H1 (cell line): ENCODE measurements at regions not wholly inside any gene's neighbourhood (a gene's known extent, or its start where the extent isn't known, plus 50 kb on each side); places are given as distances from the start of the nearest gene placed in this dataset.

ENCODE experiments used
- CTCF ChIA-PET: fragments of 300-600 bp; sonication (Branson Sonifier 250); formaldehyde crosslinking; loops from one replicate; lab custom pipeline; 2021; ENCODE audit not compliant: partially characterized antibody; lab: Charles Lee
- POLR2A ChIA-PET: fragments of 300-600 bp; sonication (Branson Sonifier 250); formaldehyde crosslinking; loops from one replicate; lab custom pipeline; 2021; ENCODE audit warnings: inconsistent platforms; ENCODE audit not compliant: partially characterized antibody; lab: Charles Lee
- DNase-seq, 2 experiments: peaks; one replicate each; pipeline versions ENCODE4 v3.0.0 to v3.0.0-alpha.2; 2010 to 2022; ENCODE audit warnings: low spot score in 2 of 2, low read depth in 1 of 2, mixed read lengths in 1 of 2
- FAIRE-seq: peaks from 2 replicates; lab custom pipeline; 2011; peaks lifted over from hg19 to GRCh38; lab: Jason Lieb, UNC
- H2AFZ ChIP-seq: 2 replicates; pipeline ENCODE4 v1.8.1; 2012; ENCODE audit warnings: low read length, inconsistent platforms
- H2AK5ac ChIP-seq: 2 replicates; pipeline ENCODE4 v1.6.1; 2013; ENCODE audit warnings: low read depth, low read length
- H2BK120ac ChIP-seq: replicated peaks from 2 replicates; pipeline ENCODE3; 2013; ENCODE audit warnings: low read depth, low read length, inconsistent platforms
- H2BK12ac ChIP-seq: 2 replicates; pipeline ENCODE4 v1.6.1; 2013; ENCODE audit warnings: low read depth, low read length
- H2BK15ac ChIP-seq: 2 replicates; pipeline ENCODE4 v1.6.1; 2013; ENCODE audit warnings: low read length
- H2BK20ac ChIP-seq: 2 replicates; pipeline ENCODE4 v1.6.1; 2013; ENCODE audit warnings: low read length
- H2BK5ac ChIP-seq: 2 replicates; pipeline ENCODE4 v1.6.1; 2013; ENCODE audit warnings: low read depth, low read length
- H3K14ac ChIP-seq: 2 replicates; pipeline ENCODE4 v1.6.1; 2013; ENCODE audit warnings: inconsistent platforms; ENCODE audit not compliant: insufficient read length
- H3K18ac ChIP-seq: 2 replicates; pipeline ENCODE4 v1.6.1; 2013; ENCODE audit warnings: low read length; ENCODE audit errors: extremely low read depth
- H3K23ac ChIP-seq: 2 replicates; pipeline ENCODE4 v1.6.1; 2013; ENCODE audit warnings: inconsistent platforms; ENCODE audit not compliant: insufficient read length
- H3K23me2 ChIP-seq: 2 replicates; pipeline ENCODE4 v1.6.1; 2013; ENCODE audit warnings: low read depth, low read length
- H3K27ac ChIP-seq: 2 replicates; pipeline ENCODE4 v1.6.1; 2011; ENCODE audit warnings: low read depth, low read length, inconsistent platforms
- H3K27me3 ChIP-seq, 4 experiments: replicated peaks in 1 of 4; 1 replicate in 1 of 4; 2 replicates in 3 of 4; pipeline versions ENCODE4 v1.6.1 to v1.8.1; 2011 to 2013; ENCODE audit warnings: low read length in 3 of 4, mild to moderate bottlenecking in 3 of 4, inconsistent platforms in 2 of 4, mixed read lengths in 2 of 4, moderate library complexity in 1 of 4; ENCODE audit not compliant: control insufficient read depth in 3 of 4, insufficient read depth in 3 of 4; ENCODE audit errors: extremely low read depth in 1 of 4
- H3K36me3 ChIP-seq, 4 experiments: 2 replicates each; pipeline versions ENCODE4 v1.6.1 to v1.8.1; 2011 to 2013; ENCODE audit warnings: mild to moderate bottlenecking in 4 of 4, low read length in 3 of 4, moderate library complexity in 2 of 4, control low read depth in 1 of 4, inconsistent platforms in 1 of 4; ENCODE audit not compliant: insufficient read depth in 4 of 4, control insufficient read depth in 2 of 4
- H3K4ac ChIP-seq: replicated peaks from 2 replicates; pipeline ENCODE3; 2013; ENCODE audit warnings: low read length, low read depth, mixed read lengths, inconsistent platforms; ENCODE audit not compliant: insufficient read length
- H3K4me1 ChIP-seq, 4 experiments: replicated peaks in 1 of 4; 1 replicate in 1 of 4; 2 replicates in 3 of 4; pipeline versions ENCODE4 v1.6.1 to v1.8.1; 2011 to 2013; ENCODE audit warnings: low read length in 3 of 4, inconsistent platforms in 2 of 4, mixed read lengths in 1 of 4; ENCODE audit not compliant: insufficient read depth in 4 of 4, control insufficient read depth in 3 of 4
- H3K4me2 ChIP-seq, 2 experiments: 2 replicates each; pipeline versions ENCODE4 v1.6.1 to v1.8.1; 2011 to 2013; ENCODE audit warnings: low read depth in 2 of 2, low read length in 2 of 2, control low read depth in 1 of 2, inconsistent platforms in 1 of 2, mild to moderate bottlenecking in 1 of 2; ENCODE audit not compliant: insufficient read depth in 1 of 2
- H3K4me3 ChIP-seq, 4 experiments: fragments of 200-600, 300-600 bp in 1 of 4; sonication (generic), shearing (Covaris generic), sonication (Bioruptor Twin) in 1 of 4; 2 replicates each; pipeline versions ENCODE4 v1.5.1 to v1.8.1; 2011 to 2016; ENCODE audit warnings: low read length in 4 of 4, low read depth in 3 of 4, control low read depth in 2 of 4, inconsistent platforms in 2 of 4, mild to moderate bottlenecking in 2 of 4, mixed read lengths in 1 of 4, moderate library complexity in 1 of 4; ENCODE audit not compliant: insufficient read depth in 2 of 4; ENCODE audit errors: extremely low read depth in 1 of 4
- H3K56ac ChIP-seq: replicated peaks from 2 replicates; pipeline ENCODE3; 2013; ENCODE audit warnings: low read depth, mild to moderate bottlenecking, mixed read lengths, low read length, inconsistent platforms; ENCODE audit not compliant: insufficient read length
- H3K79me1 ChIP-seq: 2 replicates; pipeline ENCODE4 v1.6.1; 2013; ENCODE audit warnings: low read depth, low read length, control low read depth
- H3K79me2 ChIP-seq, 2 experiments: 2 replicates each; pipeline versions ENCODE4 v1.6.1 to v1.8.1; 2012 to 2013; ENCODE audit warnings: low read length in 2 of 2, mild to moderate bottlenecking in 2 of 2, inconsistent platforms in 1 of 2; ENCODE audit not compliant: insufficient read depth in 2 of 2, control insufficient read depth in 1 of 2
- H3K9ac ChIP-seq, 4 experiments: replicated peaks in 1 of 4; 1 replicate in 1 of 4; 2 replicates in 3 of 4; pipeline versions ENCODE4 v1.6.1 to v1.8.1; 2011 to 2013; ENCODE audit warnings: low read depth in 3 of 4, low read length in 3 of 4, control low read depth in 2 of 4, mild to moderate bottlenecking in 2 of 4, moderate library complexity in 2 of 4, inconsistent platforms in 1 of 4; ENCODE audit errors: extremely low read depth in 1 of 4
- H3K9me3 ChIP-seq, 2 experiments: 2 replicates each; pipeline versions ENCODE4 v1.6.1 to v1.8.1; 2012 to 2013; ENCODE audit warnings: mild to moderate bottlenecking in 2 of 2, moderate library complexity in 2 of 2, control low read depth in 1 of 2, inconsistent platforms in 1 of 2, low read depth in 1 of 2, low read length in 1 of 2, mixed read lengths in 1 of 2; ENCODE audit not compliant: insufficient read depth in 2 of 2
- H4K20me1 ChIP-seq, 2 experiments: replicated peaks in 1 of 2; 2 replicates each; pipeline versions ENCODE3 to v1.8.1; 2011 to 2013; ENCODE audit warnings: inconsistent platforms in 2 of 2, low read length in 2 of 2, mild to moderate bottlenecking in 1 of 2; ENCODE audit not compliant: insufficient read depth in 2 of 2, control insufficient read depth in 1 of 2
- H4K5ac ChIP-seq: 2 replicates; pipeline ENCODE4 v1.6.1; 2013; ENCODE audit warnings: low read length, low read depth, mixed read lengths, inconsistent platforms; ENCODE audit not compliant: insufficient read length
- H4K8ac ChIP-seq: 2 replicates; pipeline ENCODE4 v1.8.0; 2013; ENCODE audit warnings: mild to moderate bottlenecking, moderate library complexity, low read length, inconsistent platforms; ENCODE audit not compliant: insufficient read depth; ENCODE audit errors: extremely low read depth
- H4K91ac ChIP-seq: replicated peaks from 2 replicates; pipeline ENCODE3; 2013; ENCODE audit warnings: low read length, mixed read lengths, inconsistent platforms; ENCODE audit not compliant: insufficient read length
- BCL11A ChIP-seq, 2 experiments: IDR thresholded peaks; one replicate each; pipeline ENCODE4 v1.6.1; 2011; ENCODE audit warnings: low read depth in 2 of 2, low read length in 2 of 2, mild to moderate bottlenecking in 2 of 2
- CHD1 ChIP-seq: IDR thresholded peaks from 2 replicates; pipeline ENCODE4 v1.6.1; 2012; ENCODE audit warnings: low read depth, low read length, improper control_type of control experiment
- GABPA ChIP-seq: IDR thresholded peaks from 2 replicates; pipeline ENCODE4 v1.6.1; 2011; ENCODE audit warnings: mild to moderate bottlenecking, low read length, moderate library complexity, borderline replicate concordance; ENCODE audit not compliant: insufficient read depth
- HDAC6 ChIP-seq: IDR thresholded peaks from one replicate; pipeline ENCODE4 v1.7.1; 2012; ENCODE audit warnings: low read depth, mild to moderate bottlenecking, inconsistent platforms, low read length, moderate library complexity
- RXRA ChIP-seq: IDR thresholded peaks from 2 replicates; pipeline ENCODE4 v1.6.1; 2011; ENCODE audit warnings: low read depth, mild to moderate bottlenecking, low read length, moderate library complexity; ENCODE audit not compliant: insufficient read depth
- SIRT6 ChIP-seq: IDR thresholded peaks from one replicate; pipeline ENCODE4 v1.7.1; 2012; ENCODE audit warnings: low read length, inconsistent platforms
- SP4 ChIP-seq: IDR thresholded peaks from 2 replicates; pipeline ENCODE4 v1.6.1; 2012; ENCODE audit warnings: low read length, inconsistent platforms
- TBP ChIP-seq: IDR thresholded peaks from 2 replicates; pipeline ENCODE4 v1.6.1; 2011; ENCODE audit warnings: low read depth, low read length, improper control_type of control experiment
- TEAD4 ChIP-seq: IDR thresholded peaks from 2 replicates; pipeline ENCODE4 v1.6.1; 2012; ENCODE audit warnings: low read depth, low read length, inconsistent platforms, mixed read lengths
- WGBS, 2 experiments: shearing (Covaris generic) in 1 of 2; methylation state at CpG; one replicate each; pipeline versions ENCODE4 v1.1.6 to v1.1.7; 2013 to 2015; ENCODE audit warnings: low lambda C conversion rate in 2 of 2, mixed read lengths in 2 of 2, inconsistent platforms in 1 of 2, low coverage in 1 of 2, missing lambda C conversion rate in 1 of 2; ENCODE audit not compliant: insufficient replicate concordance in 2 of 2, insufficient coverage in 1 of 2, insufficient read length in 1 of 2; ENCODE audit errors: extremely low coverage in 1 of 2, missing lambda C conversion rate in 1 of 2; 5-methylcytosine and 5-hydroxymethylcytosine counted together
- TF ChIP-seq, protein P1 (sequence below): IDR thresholded peaks from 2 replicates; pipeline ENCODE4 v1.6.1; 2011; ENCODE audit warnings: low read length, improper control_type of control experiment
- TF ChIP-seq, protein P2 (sequence below): IDR thresholded peaks from 2 replicates; pipeline ENCODE4 v1.6.1; 2011; ENCODE audit warnings: low read depth, mild to moderate bottlenecking, low read length; ENCODE audit not compliant: insufficient read depth
- TF ChIP-seq, protein P3 (sequence below): IDR thresholded peaks from 2 replicates; pipeline ENCODE4 v1.6.1; 2012; ENCODE audit warnings: inconsistent platforms

DNA sequence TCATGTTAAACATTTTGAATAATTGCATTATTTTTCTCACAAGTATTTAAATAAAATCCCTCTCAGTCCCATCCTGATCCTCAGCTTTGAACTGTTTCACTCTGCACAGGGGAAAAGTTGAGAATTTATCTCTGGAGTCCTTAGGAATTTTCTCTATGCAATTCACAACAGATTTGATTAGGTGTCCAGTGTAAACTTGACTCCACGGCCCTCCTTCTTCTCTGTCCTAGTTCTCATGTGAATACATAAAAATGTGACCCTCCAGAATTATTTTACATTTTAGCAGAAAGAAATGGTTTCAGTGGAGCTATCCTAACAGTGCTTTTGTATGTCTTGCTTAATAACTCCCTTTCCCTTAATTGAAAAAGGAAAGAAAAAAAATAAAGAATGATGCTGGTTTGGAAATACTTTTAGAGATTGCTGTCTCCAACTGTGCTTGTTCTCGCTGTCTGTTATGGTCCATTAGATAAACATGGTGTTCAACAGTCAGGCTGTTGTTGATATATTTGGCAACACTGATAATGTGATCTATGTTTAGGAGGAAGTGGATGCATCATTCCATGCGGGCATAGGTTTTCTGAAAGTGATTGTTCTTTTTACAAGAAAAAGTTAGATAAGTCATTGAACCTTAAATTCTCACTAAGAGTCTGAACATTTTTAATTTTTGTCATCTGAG lies 599.4 kb upstream of the CITED2 start:
- Histone ChIP-seq H3K4me1 (no peaks in the 10 kb centered on the region), H3K79me1 (no peaks in the 10 kb centered on the region), H3K4ac (no peak overlapping the region), H2BK5ac (no peak overlapping the region), H3K4me2 (no peak overlapping the region), H3K9me3 (no peaks in the 10 kb centered on the region), H2BK120ac (no peak overlapping the region), H4K20me1 (no peaks in the 10 kb centered on the region), H2BK12ac (no peak overlapping the region), H3K23me2 (no peaks in the 10 kb centered on the region), H4K91ac (no peak overlapping the region), H2BK15ac (no peak overlapping the region), H3K14ac (no peak overlapping the region), H3K56ac (no peak overlapping the region), H2AK5ac (no peak overlapping the region), H3K4me3 (no peak overlapping the region), H2AFZ (no peak overlapping the region), H4K8ac (no peak overlapping the region), H3K9ac (no peak overlapping the region), H4K5ac (no peak overlapping the region), H3K18ac (no peak overlapping the region), H2BK20ac (no peak overlapping the region), H3K27ac (no peak overlapping the region), H3K79me2 (no peaks in the 10 kb centered on the region), H3K36me3 (no peaks in the 10 kb centered on the region), H3K27me3 (no peaks in the 10 kb centered on the region), H3K23ac (no peak overlapping the region)
- 83% methylated on average over 3 of the region's 3 CpGs; no CpG with 5 or more reads in 1 of the 2 experiments for WGBS, 2 experiments
- DNase-seq = no peak
- CTCF ChIA-PET = no interaction called here
- no peak for FAIRE-seq
- POLR2A ChIA-PET = no interaction called here
- TF ChIP-seq TEAD4 (no peak), SIRT6 (no peak), TBP (no peak), GABPA (no peak), SP4 (no peak), CHD1 (no peak), BCL11A (IDR thresholded peaks at IDR 0.05; ENCODE audit: low read depth in 2 of 2, low read length in 2 of 2) (no peak), HDAC6 (no peak), RXRA (no peak)
- TF ChIP-seq, protein P1, sequence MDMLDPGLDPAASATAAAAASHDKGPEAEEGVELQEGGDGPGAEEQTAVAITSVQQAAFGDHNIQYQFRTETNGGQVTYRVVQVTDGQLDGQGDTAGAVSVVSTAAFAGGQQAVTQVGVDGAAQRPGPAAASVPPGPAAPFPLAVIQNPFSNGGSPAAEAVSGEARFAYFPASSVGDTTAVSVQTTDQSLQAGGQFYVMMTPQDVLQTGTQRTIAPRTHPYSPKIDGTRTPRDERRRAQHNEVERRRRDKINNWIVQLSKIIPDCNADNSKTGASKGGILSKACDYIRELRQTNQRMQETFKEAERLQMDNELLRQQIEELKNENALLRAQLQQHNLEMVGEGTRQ = no peak
- TF ChIP-seq, protein P2, sequence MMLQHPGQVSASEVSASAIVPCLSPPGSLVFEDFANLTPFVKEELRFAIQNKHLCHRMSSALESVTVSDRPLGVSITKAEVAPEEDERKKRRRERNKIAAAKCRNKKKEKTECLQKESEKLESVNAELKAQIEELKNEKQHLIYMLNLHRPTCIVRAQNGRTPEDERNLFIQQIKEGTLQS = no peak
- TF ChIP-seq, protein P3, sequence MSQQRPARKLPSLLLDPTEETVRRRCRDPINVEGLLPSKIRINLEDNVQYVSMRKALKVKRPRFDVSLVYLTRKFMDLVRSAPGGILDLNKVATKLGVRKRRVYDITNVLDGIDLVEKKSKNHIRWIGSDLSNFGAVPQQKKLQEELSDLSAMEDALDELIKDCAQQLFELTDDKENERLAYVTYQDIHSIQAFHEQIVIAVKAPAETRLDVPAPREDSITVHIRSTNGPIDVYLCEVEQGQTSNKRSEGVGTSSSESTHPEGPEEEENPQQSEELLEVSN = no peak
